Caco-2 (cell line): ENCODE measurements at regions not wholly inside any gene's neighbourhood (a gene's known extent, or its start where the extent isn't known, plus 50 kb on each side); places are given as distances from the start of the nearest gene placed in this dataset.

Experiments used
- BruUV-seq: library from RNA; stranded (reverse); fragments of 400-500 nt; replicated peaks from 2 replicates; lab custom pipeline; 2021; lab: Mats Ljungman, UMichigan
- CTCF ChIA-PET: fragments of 300-600 bp; sonication (Branson Sonifier 250); formaldehyde crosslinking; loops from one replicate; lab custom pipeline; 2022; ENCODE audit warnings: antibody characterized with exemption; lab: Charles Lee
- POLR2A ChIA-PET: fragments of 300-600 bp; sonication (Branson Sonifier 250); formaldehyde crosslinking; loops from one replicate; lab custom pipeline; 2022; ENCODE audit warnings: antibody characterized with exemption; lab: Charles Lee
- DNase-seq, 2 experiments: peaks; one replicate each; pipeline versions ENCODE4 v3.0.0 to v3.0.0-alpha.2; 2020 to 2022
- H3K27me3 ChIP-seq: replicated peaks from 2 replicates; pipeline ENCODE4 v1.6.0; 2011; ENCODE audit warnings: low read length; ENCODE audit not compliant: control insufficient read depth, insufficient read depth
- H3K36me3 ChIP-seq: 2 replicates; pipeline ENCODE4 v1.5.1; 2011; ENCODE audit warnings: low read length; ENCODE audit not compliant: control insufficient read depth, insufficient read depth
- H3K4me1 ChIP-seq: fragments of 250-450 bp; sonication (Bioruptor Pico); 2 replicates; pipeline ENCODE4 v1.5.1; 2020; ENCODE audit warnings: mild to moderate bottlenecking
- H3K4me3 ChIP-seq: 2 replicates; pipeline ENCODE4 v1.5.1; 2011; ENCODE audit warnings: low read depth, mild to moderate bottlenecking, control low read depth, low read length
- H3K9me3 ChIP-seq: fragments of 250-450 bp; sonication (Bioruptor Pico); 2 replicates; pipeline ENCODE4 v1.5.1; 2020; ENCODE audit warnings: mild to moderate bottlenecking, moderate library complexity
- H3K27ac Mint-ChIP-seq: one replicate; pipeline ENCODE4 v1.8.0; 2022; ENCODE audit warnings: mixed read lengths; ENCODE audit not compliant: unreplicated experiment
- H3K27me3 Mint-ChIP-seq: one replicate; pipeline ENCODE4 v1.8.0; 2022; ENCODE audit warnings: mixed read lengths; ENCODE audit not compliant: insufficient read depth, unreplicated experiment
- H3K36me3 Mint-ChIP-seq: one replicate; pipeline ENCODE4 v1.8.0; 2022; ENCODE audit warnings: mild to moderate bottlenecking, mixed read lengths; ENCODE audit not compliant: insufficient read depth, unreplicated experiment
- H3K4me1 Mint-ChIP-seq: one replicate; pipeline ENCODE4 v1.8.0; 2022; ENCODE audit warnings: low read depth, mixed read lengths; ENCODE audit not compliant: unreplicated experiment
- H3K4me3 Mint-ChIP-seq: one replicate; pipeline ENCODE4 v1.8.0; 2022; ENCODE audit warnings: mild to moderate bottlenecking, moderate library complexity, mixed read lengths; ENCODE audit not compliant: unreplicated experiment
- H3K9me3 Mint-ChIP-seq: one replicate; pipeline ENCODE4 v1.8.0; 2022; ENCODE audit warnings: mixed read lengths; ENCODE audit not compliant: unreplicated experiment
- CTCF ChIP-seq, 2 experiments: fragments of 200-600 bp in 1 of 2; IDR thresholded peaks; 1 replicate in 1 of 2; 2 replicates in 1 of 2; pipeline versions ENCODE4 v1.5.1 to v1.8.0; 2011 to 2022; ENCODE audit warnings: antibody characterized with exemption in 1 of 2, control low read depth in 1 of 2, inconsistent platforms in 1 of 2, low read depth in 1 of 2, low read length in 1 of 2, mild to moderate bottlenecking in 1 of 2, moderate library complexity in 1 of 2; ENCODE audit not compliant: insufficient read depth in 1 of 2, severe bottlenecking in 1 of 2, unreplicated experiment in 1 of 2
- intact Hi-C: fragments of 100-400 bp; cut with micrococcal nuclease; formaldehyde crosslinking; loops from one replicate; pipeline ENCODE4 v1.10.0; 2022; ENCODE audit not compliant: unreplicated experiment

DNA sequence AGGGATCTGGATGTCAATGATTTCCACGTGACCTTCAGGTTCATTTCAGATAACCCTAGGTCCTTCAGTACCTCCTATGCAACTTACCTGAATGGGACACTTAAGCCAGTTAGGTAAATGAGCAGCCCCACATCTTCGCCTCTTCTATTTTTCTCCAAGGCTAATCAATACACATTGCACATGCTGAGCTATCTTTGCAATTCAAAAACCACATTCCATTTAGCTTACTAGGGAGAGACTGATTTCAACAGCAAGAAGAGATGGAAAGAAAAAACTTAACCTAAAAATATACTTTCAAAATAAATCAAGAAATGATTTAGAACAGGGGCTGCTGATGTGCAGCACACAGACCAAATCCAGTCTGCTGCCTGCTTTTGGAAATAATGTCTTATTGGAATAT is 81.8 kb upstream of the CDCA7L start:
- DNase-seq, result no peak
- Mint-ChIP-seq H3K4me1 (no peaks in the 10 kb centered on the region), H3K27me3 (peaks cover 11% of the 10 kb centered on the region), H3K4me3 (no peak overlapping the region), H3K36me3 (no peaks in the 10 kb centered on the region), H3K27ac (no peak overlapping the region), H3K9me3 (peaks cover 9% of the 10 kb centered on the region)
- Histone ChIP-seq H3K9me3 (no peaks in the 10 kb centered on the region), H3K27me3 (no peaks in the 10 kb centered on the region; the same call in 1 of the 2 replicates), H3K4me1 (no peaks in the 10 kb centered on the region), H3K36me3 (no peaks in the 10 kb centered on the region), H3K4me3 (no peak overlapping the region)
- BruUV-seq, result no TSS peak
- intact Hi-C loops, result no loop called here
- ChIA-PET POLR2A (no interaction called here), CTCF (no interaction called here)
- TF ChIP-seq CTCF (IDR thresholded peaks at IDR 0.05; ENCODE audit: insufficient read depth in 1 of 2, low read depth in 1 of 2, low read length in 1 of 2, severe bottlenecking in 1 of 2, unreplicated experiment in 1 of 2), result no peak

- CTCF ChIA-PET, result no interaction called here
Observed at GRCh38 chr7:22025983-22026382, 80.3 kb upstream of the CDCA7L start.

DNA sequence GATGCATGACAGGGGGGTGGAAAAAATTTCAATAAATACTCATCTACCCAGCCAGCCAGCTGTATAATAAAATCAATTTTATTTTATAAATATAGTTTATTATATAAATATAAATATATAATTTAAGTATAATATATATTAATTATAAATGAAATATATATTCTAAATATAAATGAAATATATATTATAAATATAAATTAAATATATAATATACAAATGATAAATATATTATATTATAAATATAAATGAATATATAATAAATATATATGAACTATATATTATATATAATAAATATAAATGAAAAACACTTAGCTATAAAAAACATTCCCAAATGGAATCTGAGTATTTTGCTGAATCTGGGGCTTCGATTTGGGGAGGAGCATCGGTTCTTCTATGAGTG is 79.4 kb upstream of the CDCA7L start:
- Mint-ChIP-seq H3K4me1 (no peaks in the 10 kb centered on the region), H3K27me3 (peaks cover 15% of the 10 kb centered on the region), H3K27ac (no peak overlapping the region), H3K36me3 (no peaks in the 10 kb centered on the region), H3K4me3 (no peak overlapping the region), H3K9me3 (peaks cover 9% of the 10 kb centered on the region)
- intact Hi-C loops, result no loop called here
- ChIA-PET CTCF (no interaction called here), POLR2A (no interaction called here)
- H3K27me3 ChIP-seq, result no peaks in the 10 kb centered on the region; the same call in 1 of the 2 replicates
- no peak for DNase-seq
- no peak overlapping the region for H3K4me3 ChIP-seq
- H3K9me3 ChIP-seq, result no peaks in the 10 kb centered on the region
- no TSS peak for BruUV-seq
- TF ChIP-seq CTCF (IDR thresholded peaks at IDR 0.05; ENCODE audit: insufficient read depth in 1 of 2, low read depth in 1 of 2, low read length in 1 of 2, severe bottlenecking in 1 of 2, unreplicated experiment in 1 of 2), result no peak
- no peaks in the 10 kb centered on the region for H3K36me3 ChIP-seq
- H3K4me1 ChIP-seq, result no peaks in the 10 kb centered on the region

More at GRCh38 chr7:22025983-22026382, 80.3 kb upstream of the CDCA7L start:
- Mint-ChIP-seq H3K36me3 (no peaks in the 10 kb centered on the region), H3K4me3 (no peak overlapping the region), H3K27me3 (peaks cover 15% of the 10 kb centered on the region), H3K4me1 (no peaks in the 10 kb centered on the region), H3K27ac (no peak overlapping the region), H3K9me3 (peaks cover 9% of the 10 kb centered on the region)
- H3K4me1 ChIP-seq, result no peaks in the 10 kb centered on the region
- TF ChIP-seq CTCF (IDR thresholded peaks at IDR 0.05; ENCODE audit: insufficient read depth in 1 of 2, low read depth in 1 of 2, low read length in 1 of 2, severe bottlenecking in 1 of 2, unreplicated experiment in 1 of 2), result no peak
- BruUV-seq, result no TSS peak
- H3K27me3 ChIP-seq, result no peaks in the 10 kb centered on the region; the same call in 1 of the 2 replicates
- H3K4me3 ChIP-seq, result no peak overlapping the region
- no peak for DNase-seq
- no peaks in the 10 kb centered on the region for H3K36me3 ChIP-seq
- POLR2A ChIA-PET, result no interaction called here
- intact Hi-C loops, result no loop called here
- H3K9me3 ChIP-seq, result no peaks in the 10 kb centered on the region
